GM18505 (cell line): ENCODE measurements at regions not wholly inside any gene's neighbourhood (a gene's known extent, or its start where the extent isn't known, plus 50 kb on each side); places are given as distances from the start of the nearest gene placed in this dataset.
"Not testable (repeated sequence)": the region's sequence is repeated elsewhere in the genome, so short reads cannot be mapped to it uniquely, and the experiment has no call there.

Source experiments
- ATAC-seq: cut with Tn5 transposase; IDR thresholded peaks from one replicate; pipeline ENCODE4 v1.9.1; 2021; ENCODE audit not compliant: unreplicated experiment
- POLR2A ChIP-seq: IDR thresholded peaks from 4 replicates; pipeline ENCODE4 v1.6.1; 2011; ENCODE audit warnings: borderline replicate concordance; ENCODE audit not compliant: insufficient read depth, insufficient read length; ENCODE audit errors: extremely low read depth

DNA sequence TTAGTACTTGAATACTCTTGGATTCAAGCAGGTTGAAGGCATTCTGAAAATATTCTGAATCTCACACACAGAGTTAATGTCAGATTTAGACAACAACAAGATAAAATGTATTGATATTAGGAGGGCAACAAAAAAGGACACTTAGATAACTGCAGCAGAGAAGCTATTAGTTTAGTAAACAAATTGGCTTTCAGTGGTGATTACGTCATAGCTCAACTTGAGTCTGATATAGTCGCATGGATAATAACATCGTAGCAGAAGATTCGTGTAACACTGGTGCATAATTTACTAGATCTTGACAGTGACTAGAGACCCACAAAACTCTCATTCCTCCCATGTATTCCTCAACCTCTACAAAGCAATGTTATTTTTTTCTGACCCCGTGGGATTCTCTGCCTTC lies 268.3 kb downstream of the KCNJ2 start:
- TF ChIP-seq POLR2A, result no peak
- ATAC-seq, result no peak

DNA sequence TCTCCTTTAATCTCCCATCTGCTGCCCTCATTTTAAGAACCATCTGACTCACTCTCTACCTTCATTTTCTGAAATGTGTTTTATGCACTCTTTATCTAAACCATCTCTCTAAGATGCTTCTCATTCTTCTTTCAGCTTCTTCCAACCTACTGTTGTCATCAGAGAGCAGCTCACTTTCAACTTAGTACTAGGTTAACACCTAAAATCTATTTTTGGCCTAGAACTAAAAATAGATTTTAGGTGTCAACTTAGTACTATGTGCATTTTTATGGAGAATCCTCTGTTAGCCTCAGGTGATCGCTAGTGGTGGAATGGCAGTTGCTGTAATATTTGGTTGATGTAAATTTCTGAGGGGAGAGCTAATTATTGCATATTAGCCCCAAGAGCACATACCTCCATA lies 277.1 kb downstream of the KCNJ2 start:
- ATAC-seq, result no peak
- no peak for TF ChIP-seq POLR2A

DNA sequence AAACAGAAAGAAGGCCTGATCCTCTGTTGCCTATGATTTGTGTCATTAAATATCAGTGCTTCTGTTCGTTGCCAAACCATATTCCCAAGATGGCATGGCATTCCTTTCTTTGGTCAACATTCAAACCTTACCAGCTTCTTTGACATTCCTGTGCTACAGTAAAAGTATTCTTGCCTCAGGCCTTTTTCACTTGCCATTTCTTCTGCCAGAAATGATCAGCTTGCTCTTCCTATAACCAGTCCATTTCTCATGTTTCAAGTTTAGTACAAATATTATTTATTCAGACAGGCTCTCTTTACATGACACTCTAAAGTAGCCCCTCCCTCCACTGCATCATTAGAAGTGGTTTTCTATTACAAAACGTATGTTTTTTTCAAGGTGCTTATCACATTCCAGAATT lies 278.3 kb downstream of the KCNJ2 start:
- ATAC-seq, result no peak
- TF ChIP-seq POLR2A, result no peak

DNA sequence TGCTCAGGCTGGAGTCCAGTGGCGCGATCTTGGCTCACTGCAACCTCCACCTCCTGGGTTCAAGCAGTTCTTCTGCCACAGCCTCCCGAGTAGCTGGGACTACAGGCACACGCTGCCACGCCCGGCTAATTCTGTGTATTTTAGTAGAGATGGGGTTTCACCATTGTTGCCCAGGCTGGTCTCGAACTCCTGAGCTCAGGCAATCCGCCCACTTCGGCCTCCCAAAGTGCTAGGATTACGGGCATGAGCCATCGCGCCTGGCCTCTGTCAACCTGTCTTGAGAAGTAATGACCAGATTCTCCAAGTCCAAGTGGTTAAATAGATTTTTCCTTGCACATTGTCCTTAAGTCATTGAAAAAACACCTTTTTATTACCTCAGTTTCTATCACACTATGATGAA lies 283.7 kb downstream of the KCNJ2 start:
- ATAC-seq, result not testable (repeated sequence)

DNA sequence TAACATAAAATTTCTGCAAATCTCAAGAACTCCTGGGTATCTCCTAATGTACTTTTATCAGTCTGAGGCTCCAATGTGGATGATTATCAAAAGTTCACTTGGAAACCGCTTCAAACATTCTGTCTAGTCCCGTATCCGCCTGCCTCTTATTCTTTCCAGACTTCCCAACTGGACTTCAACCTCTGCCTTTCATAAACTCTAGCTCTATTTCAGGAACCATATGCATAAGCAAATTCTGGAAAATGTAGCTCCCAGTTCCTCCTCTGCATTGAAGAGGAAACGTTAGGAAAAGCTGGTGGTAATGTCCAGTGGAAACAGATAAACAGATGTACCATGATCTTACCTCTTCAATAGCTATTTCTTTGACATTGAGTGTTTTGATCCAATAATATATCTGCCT lies 285.0 kb downstream of the KCNJ2 start:
- no peak for TF ChIP-seq POLR2A
- no peak for ATAC-seq

DNA sequence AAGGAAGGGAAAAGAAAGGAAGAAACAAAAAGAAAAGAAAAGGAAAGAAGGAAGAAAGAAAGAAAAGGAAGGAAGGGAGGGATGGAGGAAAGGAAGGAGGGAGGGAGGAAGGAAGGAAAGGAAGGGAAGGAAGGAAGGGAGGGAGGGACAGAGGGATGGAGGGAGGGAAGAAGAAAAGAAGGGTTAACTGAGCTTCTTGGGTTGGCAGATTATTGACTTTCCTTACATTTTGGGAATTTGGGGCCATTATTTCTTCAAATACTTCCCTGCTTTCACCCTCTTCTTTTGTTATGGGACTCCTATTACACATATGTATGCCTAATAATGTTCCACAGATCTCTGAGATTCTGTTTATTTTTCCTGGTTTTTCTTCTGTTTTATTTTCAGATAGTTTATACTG lies 285.6 kb downstream of the KCNJ2 start:
- no peak for ATAC-seq
- no peak for TF ChIP-seq POLR2A

DNA sequence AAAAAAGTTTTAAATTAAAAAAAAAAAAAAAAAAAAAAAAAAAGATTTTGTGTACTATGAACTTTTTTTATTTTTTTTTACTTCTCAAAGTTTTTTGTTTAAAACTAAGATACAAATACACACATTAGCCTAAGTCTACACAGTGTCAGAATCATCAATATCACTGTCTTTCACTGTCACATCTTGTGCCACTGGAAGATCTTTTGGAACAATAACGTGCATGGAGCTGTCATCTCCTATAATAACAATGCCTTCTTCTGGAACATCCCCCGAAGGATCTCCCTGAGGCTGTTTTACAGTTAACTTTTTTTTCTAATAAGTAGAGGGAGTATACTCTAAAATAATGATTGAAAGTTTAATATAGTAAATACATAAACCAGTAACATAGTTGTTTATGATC lies 295.7 kb downstream of the KCNJ2 start:
- no peak for TF ChIP-seq POLR2A
- ATAC-seq, result no peak

DNA sequence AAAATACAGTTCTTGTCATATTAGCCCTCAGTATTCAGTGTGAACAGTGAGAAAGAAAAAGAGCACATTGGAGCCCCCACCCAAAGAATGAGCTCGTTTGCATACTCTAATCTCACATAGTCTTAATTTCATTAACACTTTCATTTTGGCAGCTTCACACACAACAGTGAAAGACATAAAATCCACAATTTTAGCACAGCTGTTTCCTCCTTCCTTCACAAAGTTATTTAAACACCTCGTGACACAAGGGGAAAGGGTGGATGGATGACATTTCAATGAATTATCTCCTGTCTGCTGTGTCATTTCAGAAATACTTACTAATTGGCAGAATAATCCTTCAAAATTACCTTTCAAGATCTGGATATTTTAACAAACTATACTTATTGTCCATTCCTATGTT lies 299.3 kb downstream of the KCNJ2 start:
- no peak for ATAC-seq
- TF ChIP-seq POLR2A, result no peak

DNA sequence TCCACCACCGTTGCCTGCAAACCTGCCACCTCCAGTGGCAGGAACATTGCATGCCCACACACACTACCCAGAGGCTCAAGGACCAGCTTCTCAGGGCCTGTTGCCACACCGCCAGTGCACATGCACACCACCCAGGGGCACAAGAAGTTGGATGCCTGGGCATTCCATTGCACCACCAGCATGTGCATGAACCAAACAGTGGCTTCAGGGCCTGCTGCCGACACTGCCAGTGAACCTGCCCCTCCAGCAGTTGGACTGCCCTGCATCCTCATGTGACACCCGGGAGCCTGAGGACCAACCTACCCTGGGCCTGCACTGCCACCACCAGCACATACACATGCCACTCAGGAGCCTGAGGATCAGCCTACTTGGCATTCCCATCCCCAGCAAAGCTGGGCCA lies 303.7 kb downstream of the KCNJ2 start:
- no peak for TF ChIP-seq POLR2A
- ATAC-seq, result no peak

DNA sequence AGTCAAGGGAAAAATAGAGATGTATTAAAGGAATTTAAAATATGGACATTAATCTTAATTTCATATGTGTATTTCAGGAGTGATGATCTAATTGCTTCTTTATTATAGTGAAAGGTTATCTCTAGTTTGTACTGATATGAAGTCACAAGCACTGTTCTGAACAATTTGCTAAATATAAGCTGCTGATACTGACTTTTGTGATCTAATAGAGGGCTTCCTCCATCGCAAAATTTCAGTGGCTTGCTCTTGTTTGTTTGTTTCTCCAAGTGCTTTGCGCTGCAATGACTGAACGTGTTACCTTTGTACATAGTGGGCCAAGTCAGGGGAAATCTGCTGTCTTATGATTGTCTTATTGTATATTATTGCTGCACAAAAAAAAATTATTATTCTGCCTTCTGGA lies 307.0 kb downstream of the KCNJ2 start:
- no peak for ATAC-seq
- TF ChIP-seq POLR2A, result no peak

DNA sequence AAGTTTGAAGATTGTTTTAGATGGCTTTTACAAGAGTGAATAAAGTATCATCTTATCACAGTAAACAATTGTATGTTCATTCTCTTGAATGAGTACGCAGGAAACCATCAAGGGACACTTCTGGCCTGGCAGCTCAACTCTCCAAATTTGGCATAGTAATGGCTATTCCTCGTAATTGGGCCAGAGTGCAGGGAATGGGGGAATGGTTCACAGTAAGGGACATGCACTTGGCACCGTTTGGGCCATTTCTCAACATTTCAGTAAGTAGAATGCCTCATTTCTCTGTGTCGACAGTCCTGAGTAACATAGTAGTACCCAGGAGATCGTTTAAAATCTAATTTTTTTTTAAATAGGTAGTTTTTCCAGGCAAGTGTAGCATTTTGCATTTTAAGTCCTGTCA lies 309.6 kb downstream of the KCNJ2 start:
- no peak for TF ChIP-seq POLR2A
- ATAC-seq, result no peak

DNA sequence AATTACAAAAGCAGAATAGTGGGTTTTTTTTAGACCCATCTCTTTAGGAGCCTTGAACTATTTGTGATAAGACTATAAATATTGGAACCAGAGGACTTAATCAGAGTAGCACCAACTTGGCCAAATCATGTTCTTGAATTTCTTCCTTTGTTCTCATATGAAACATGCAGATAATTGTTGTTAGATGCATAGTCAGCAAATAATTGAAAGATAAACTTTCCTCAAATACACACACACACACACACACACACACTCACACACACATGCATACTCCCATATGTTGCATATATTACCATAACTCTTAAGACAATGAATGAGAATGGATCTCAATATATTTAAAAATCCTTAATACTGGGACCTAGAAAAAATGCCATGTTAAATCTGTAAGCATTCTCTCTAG lies 310.4 kb downstream of the KCNJ2 start:
- no peak for TF ChIP-seq POLR2A
- ATAC-seq, result no peak

DNA sequence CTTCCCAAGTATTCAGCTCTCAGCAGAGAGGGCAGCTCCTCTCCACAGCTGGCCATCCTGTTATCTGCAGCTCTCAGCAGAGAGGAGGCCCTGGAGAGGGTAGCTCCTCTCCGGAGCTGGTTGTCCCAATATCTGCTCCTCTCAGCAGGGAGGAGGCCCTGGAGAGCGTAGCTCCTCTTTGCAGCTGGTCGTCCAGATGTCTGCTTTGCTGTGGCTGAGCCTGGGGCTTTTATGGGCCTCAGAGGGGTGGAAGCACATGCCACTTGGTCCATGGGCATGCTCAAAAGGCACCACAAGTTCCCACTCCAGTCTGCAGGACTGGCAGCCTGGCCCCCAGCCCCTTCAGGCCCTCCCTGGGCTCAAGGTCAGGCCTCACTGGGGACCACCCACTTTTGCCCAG lies 314.3 kb downstream of the KCNJ2 start:
- no peak for ATAC-seq
- TF ChIP-seq POLR2A, result no peak

DNA sequence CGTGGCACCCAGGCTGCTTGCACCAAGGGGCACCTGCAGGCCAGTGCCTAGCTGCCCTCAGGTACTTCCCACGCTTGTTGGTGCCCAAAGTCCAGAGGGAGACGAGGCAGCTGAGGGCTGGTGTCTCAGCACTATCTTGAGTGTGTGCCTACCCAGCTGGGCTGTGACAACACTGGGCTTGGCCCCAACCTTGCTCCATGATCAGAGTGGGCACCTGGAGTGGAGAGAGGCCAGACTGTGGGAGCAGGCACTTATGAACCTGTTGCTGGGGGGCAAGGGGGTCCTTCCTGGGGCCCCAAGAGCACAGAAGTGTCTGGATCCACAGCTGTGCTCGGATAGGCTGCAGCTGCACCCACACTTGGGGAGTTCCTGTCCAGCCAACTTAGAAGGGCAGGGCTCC lies 314.7 kb downstream of the KCNJ2 start:
- TF ChIP-seq POLR2A, result no peak
- no peak for ATAC-seq

DNA sequence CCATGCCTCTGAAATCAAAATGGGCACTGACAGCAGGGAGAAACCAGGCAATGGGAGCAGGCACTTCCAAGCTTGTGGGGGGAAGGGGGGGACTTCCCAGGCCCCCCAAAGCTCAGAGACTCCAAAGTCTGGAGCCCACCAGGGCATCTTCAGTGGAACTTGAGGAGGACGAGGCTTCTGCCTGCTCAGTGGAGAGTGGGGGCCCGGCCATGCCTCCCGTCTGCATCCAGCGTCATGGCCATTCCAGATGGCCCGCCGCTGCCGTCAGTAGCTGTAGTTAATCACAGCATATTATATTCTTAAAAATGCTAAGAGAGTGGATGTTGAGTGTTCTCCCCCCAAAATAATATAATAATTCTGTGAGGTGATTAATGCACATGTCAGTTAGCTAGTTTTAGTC lies 315.2 kb downstream of the KCNJ2 start:
- no peak for TF ChIP-seq POLR2A
- ATAC-seq, result no peak
